HG03469 (cell line): ENCODE measurements at regions not wholly inside any gene's neighbourhood (a gene's known extent, or its start where the extent isn't known, plus 50 kb on each side); places are given as distances from the start of the nearest gene placed in this dataset.
"Not testable (repeated sequence)": the region's sequence is repeated elsewhere in the genome, so short reads cannot be mapped to it uniquely, and the experiment has no call there.

Experiments
- ATAC-seq: cut with Tn5 transposase; IDR thresholded peaks from one replicate; pipeline ENCODE4 v1.9.1; 2021; ENCODE audit warnings: mild to moderate bottlenecking, moderate library complexity, moderate number of reproducible peaks; ENCODE audit not compliant: unreplicated experiment

DNA sequence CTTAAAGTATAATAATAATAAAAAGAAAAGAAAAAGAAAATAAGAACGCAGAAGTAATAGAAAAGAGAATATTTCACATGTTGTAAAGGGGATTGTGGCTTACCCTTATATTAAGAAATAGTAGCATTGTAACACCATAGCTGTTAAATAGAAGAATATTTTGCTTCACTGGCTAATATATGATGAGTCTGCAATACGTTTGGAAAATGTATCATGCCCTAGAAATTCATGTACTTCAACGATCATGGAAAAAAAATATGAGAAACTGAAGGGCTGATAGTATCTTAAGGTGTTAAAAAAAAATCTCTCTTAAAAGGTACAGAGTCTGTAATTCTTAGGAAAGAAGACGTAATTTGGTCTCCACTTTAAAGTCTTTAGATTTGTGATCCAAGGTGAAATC lies 1390.5 kb upstream of the ADGRL2 start:
- no peak for ATAC-seq

DNA sequence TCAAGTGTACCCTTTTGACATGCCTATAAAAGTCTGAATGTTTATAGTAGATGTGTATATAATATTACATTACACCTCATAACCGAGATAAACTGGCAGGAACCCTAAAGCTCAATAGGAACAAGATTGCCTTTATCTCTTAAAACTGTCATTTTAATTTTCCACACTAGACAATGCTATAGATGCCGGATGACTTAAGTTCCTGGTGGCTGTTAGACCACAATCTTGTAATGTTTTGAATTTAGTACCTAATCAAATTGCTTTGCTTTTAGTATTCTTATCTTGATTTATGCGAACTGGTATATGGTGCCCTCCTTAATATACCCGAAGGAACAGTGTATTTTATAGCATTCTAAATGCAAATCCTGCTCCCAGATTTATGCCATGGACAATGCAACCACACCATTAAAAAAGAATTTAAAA lies 1397.0 kb upstream of the ADGRL4 start:
- no peak for ATAC-seq

DNA sequence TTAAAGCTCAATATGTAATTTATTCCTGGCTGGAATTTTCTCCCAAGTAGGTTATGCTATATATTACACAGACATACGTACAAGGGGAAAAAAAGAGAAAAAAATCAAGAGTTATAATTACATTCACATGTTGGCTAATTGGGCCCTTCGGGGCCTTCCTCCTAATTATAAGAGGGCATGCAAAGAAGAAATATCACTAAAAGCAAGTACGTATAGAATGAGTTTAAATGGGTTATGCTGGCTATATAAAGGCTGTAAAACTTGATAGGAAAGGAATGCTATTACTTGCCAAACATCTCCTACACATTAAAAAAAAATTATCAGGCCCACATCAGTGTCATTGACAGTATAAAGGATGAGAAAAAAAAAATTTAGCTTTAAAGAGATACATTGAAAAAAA lies 1396.1 kb upstream of the ADGRL4 start:
- ATAC-seq: no peak

DNA sequence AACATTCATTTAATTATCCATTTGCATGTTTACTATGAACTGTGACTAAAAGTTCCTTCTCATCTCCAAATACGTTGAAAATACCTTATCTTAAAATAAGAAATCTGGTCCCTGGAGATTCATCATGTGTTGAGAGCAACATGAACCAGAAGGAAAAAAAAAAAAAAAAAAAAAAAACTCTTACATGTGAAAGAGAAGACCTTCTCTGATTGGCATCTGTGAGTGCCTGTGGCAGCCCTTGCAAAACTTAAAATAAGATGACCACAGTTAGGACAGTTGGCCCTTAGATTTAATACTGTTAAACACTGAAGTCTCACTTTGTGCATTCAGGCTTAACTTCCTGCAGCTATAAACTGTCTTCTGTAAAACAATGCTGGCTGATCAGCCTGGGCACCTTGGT lies 1395.2 kb upstream of the ADGRL4 start:
- no peak for ATAC-seq

DNA sequence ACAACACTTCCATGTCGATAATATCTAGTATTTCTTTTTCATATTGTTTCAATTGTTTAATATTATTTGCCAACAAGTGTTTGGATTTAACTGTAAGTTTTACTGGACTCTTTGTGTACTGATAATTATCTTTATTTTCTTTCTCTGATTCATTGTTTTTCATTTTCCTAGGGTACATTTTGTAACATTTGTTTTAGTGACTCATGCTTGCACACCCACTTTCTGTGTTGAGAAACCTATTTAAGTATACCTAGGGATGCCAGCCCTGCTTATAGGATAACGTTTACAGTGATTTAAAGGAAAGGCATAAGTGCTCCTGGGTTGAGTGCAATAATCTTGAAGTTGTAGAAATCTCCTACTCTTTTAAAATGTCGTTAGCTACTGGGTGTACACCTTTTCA lies 1386.0 kb upstream of the ADGRL4 start:
- no peak for ATAC-seq

DNA sequence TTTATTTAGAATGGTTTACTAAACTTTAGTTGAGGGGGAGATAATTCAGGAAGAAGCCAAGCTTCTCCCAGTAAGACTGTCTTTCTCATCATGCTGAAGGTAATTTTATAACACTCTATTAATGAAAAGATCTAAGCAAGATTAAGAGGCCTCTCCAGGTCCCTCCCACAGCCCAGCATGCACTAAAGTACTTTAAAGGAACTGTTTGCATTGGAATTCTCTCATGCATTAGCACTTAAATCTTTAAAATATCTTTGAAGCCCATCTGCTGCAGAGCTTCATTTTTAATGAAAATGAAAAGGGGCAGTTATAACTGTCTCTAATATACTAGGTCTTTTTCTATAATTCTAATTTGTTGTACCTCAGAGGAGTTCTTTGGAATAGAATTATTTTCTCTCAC lies 1379.1 kb upstream of the ADGRL4 start:
- ATAC-seq: no peak

DNA sequence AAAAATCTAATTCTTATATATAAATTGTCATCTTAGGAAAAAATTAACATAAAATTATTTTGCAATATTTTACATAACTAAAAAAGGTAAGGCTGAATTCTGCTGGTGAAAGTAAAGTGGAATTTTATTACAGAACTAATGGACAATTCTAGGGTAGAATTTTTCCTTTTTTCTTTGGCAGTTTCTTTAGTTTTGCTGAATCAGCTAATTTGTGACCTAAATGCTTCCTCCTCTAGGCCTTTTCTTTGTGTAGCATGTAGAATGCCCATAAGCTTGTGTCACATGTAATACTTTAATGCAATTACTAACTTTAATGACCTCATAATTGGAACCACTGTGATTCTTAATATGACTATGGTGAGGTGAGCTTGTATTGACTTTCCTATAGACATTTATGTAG lies 1378.4 kb upstream of the ADGRL4 start:
- no peak for ATAC-seq

DNA sequence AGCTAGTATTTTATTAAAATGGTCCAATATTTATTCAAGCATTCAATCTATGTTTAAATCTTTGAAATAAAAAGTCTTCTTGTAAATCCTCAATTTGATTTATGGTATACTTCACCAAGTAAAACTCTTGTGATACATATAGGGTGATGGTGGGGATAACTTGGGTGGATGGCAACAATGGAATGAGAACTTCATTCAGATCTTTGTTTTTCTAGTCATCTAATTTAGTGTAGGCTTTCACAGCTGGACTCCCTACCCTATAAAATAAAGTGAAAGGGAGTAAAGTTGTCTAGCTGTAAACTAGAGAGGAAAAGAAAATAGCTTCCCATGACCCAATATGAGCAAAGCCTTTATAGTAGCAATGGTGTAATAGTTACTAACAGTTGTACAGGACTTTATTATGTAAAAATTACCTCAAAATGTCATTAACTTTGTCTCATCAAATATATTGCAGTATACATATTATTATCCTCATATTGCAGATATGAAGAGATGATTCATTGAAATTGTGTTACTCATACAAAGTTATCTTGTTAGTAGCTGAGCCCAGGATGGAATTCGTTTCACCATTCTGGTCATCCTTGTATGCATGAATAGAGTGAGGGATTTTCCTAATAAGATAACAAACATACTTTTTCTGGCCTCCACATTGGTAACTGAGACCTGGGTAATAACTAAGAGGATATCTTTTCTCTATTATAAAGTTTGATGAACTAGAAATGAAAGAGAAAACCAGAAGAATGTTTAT lies 1377.7 kb upstream of the ADGRL4 start:
- ATAC-seq: no peak

DNA sequence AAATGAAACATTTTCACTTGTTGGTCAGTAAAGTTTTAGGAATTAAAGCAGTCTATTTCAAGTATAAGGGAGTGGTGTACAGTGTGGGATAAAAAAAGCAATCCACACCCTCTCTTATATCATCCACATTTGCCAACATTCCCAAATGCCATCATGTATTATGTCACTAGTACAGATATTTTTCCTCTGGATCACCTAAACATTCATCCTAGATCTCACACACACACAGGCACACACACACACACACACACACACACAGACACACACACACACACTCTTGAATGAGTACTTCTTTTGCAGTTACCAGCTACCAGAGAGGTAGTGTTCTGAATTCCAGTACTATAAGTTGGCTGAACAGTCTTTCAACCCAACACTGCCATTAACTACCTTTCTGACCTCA lies 1369.1 kb upstream of the ADGRL4 start:
- no peak for ATAC-seq

DNA sequence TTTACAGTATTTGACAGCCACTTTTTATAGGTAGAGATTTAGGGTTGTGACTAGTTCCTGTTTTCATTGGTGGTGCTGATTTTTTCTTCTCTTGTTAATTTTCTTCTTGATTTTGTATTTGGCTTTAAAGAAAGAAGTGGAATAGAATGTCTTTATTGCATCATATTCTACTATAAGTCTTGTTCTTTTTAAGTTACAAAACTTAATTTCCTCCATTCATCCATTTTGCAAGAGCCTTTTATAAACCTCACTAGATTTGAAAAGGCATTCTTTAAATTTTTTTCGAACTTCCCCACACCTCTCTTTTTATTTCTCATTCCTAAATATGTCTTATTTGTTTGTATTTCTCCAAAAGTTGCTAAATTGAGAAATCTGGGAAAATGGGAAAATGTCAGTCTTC lies 1368.6 kb upstream of the ADGRL4 start:
- ATAC-seq: no peak

DNA sequence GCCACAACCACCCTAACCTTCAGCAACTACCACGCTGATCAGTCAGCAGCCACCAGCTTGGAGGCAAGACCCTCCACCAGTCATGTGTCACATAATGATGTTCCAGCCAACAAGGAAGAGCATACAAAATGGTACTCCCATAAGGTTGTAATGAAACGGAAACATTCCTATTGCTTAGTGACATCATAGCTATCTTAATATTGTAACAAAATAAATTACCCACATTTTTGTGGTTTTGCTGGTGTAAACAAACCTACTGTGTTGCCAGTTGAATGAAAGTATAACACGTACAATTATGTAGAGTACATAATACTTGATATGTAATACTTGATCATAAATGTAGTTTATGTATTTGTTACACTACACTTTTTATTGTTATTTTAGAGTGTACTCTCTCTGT lies 1363.2 kb upstream of the ADGRL4 start:
- ATAC-seq: no peak

DNA sequence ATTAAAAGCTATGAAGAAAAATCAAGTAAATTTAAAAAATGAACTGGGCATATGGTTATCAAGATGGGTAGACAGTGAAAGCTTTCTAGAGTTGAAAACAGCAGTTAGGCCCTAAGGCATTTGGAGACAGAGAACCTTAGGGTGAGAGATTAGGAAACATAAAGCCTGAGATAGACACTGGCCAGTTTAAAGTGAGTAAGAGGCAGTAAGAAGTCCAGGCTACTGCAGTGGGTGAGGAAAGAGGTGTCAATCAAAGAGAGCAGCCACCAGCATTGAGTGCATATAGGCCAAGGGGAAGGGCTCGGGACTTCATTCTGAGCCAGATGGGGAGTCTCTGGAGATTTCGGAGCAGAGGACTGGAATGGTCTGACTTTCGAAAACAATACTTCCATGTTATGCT lies 1360.5 kb upstream of the ADGRL4 start:
- ATAC-seq: no peak

DNA sequence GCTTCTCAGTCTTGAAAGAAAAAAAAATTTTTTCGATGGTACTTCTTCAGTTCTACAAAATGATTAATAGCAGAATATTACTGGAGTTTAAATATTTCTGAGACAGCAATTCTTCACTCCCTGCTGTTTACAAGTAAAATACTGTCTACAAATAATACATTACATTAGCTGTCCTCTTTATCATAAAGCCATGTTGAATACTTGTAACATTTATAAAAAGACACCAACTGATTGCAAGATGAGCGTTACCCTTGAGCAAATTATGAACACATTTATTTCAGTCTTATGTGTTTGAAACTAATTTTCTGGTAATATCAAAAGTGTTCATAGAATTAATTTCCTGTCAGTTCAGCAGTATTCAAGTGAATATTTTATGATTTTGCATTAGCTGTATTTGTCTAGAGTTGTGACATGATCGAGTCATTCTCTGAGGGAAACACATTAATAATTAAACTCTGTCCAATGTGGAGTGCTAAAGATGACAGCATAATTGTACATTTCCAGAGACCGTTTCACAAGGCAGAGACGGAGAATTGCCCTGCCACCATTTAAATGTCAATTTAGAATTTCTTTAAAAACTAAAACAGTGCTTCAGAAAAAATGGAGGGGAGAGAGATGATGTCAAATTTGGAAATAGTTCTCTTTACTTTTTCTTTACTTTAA lies 1359.0 kb upstream of the ADGRL4 start:
- no peak for ATAC-seq

DNA sequence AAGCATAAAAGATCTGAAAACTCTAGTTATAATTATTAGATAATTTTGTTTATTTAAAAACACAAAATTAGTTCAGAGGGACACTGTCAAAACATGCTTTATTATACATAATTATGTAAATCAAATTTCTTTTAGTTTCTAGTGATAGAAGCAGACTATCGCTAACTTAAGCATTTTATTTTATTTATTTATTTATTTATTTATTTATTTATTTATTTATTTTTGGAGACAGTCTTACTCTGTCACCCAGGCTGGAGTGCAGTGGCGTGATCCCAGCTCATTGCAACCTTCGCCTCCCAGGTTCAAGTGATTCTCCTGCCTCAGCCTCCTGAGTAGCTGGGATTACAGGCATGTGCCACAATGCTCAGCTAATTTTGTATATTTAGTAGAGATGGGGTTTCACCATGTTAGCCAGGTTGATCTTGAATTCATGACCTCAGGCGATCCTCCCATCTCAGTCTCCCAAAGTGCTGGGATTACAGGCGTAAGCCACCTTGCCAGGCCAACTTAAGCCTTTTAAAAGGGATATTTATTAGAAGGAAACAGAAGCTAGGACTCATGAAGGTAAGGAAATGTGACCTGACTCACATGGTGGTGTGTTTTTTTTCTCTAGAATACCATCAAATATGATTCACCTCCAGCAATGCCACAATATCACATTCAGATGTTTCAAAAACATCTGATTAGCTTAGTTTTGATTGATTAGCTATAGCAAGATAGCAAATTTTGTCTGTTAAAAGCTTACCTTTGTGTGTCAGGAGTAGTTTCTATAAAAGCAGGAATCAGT lies 1357.4 kb upstream of the ADGRL4 start:
- no peak for ATAC-seq

DNA sequence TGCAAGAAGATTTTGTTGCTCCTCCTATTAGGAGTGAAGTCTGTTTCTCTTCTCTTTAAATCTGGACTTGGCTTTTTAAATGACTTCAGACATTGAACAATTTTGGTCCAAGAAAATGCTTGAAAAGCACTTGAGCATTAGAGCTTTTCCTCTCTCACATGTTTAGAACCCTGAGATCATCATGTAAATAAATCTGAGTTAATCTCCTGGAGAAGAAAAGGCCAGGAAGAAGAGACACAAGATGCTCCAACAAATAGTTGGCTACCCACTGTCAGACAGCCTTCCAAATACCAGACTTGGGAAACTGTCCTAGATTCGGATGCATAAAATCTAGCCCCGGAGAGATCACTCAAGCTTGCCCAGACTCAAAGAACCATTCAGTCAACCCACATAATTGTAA lies 1353.1 kb upstream of the ADGRL4 start:
- no peak for ATAC-seq

DNA sequence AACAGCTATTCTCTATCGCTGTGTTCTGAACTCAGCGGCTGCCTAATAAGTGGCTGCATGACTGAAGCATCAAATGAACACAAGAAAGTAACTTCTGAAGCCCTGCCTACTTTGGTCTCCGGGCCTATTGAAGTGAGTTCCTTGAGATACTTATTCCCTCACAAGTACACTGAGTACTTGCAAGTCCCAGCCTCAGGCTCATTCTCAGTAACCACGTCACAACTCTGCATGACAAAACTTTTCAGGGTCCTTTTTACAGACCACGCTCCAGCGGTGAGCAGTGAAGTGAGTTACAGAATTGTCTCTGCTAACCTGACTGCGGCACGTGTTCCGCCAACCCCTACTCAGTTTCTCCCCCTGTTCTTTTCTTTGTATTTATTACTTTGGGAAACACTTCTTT lies 1342.7 kb upstream of the ADGRL4 start:
- no peak for ATAC-seq

DNA sequence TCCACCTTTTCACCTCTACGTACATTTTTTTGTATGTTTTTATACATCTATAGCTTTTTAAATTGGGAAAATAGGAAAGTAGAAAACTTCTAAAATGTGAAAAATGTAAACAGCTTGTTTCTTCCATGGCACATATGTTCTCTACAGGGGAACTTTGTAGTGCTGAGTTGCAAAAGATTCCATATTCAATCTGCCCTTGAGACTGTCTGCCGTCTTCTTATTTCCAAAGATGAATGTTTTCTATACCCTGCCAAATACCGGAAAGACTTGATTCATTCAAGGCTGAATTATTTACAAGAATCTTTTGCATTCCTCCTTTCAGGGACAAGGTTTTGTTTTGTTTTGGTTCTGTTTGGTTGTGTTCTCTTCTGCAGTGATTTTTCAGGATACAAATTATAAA lies 1334.5 kb upstream of the ADGRL4 start:
- ATAC-seq: no peak

DNA sequence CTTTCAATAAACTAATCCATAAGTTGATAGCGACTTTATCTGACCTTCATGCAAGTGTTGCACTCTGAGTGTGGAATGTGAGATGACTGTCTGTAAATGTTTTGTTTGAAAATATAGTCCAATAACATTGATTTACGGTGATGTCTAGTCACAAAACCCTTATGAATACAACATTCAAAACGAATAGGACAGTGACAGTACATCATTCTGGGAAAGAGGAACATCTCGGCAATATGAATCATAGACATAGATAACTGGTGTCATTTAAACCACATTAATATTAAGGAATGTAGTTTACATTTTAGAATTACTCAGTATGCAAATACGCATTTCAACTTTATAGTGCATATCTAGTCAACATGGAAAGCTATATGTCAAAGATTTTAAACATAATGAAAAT lies 1311.6 kb upstream of the ADGRL4 start:
- no peak for ATAC-seq

DNA sequence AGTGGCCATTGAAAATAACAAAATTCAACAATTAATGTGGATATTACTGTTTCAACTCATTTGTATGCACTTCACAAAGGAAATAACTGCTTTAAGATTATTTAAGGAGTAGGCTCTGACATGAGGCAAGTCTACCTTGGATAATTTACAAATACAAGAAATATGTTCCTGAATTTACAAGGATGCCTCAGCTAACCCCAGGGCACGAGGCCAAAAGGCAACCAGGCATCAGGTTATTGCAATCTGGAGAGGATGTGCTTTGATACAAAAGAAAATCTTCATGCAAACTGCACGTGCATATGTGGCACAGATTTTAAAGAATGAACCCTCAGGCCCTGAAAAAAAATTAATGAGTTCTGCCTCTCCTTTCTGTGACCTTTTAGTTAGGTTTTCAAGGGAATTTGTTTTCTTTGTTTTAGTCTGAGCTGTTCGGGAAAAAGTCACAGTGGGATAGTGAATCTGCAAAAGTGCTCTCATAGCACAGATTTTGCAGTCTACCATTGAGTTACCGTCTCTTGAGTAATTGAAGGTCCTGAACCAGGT lies 1304.2 kb upstream of the ADGRL4 start:
- ATAC-seq: no peak

DNA sequence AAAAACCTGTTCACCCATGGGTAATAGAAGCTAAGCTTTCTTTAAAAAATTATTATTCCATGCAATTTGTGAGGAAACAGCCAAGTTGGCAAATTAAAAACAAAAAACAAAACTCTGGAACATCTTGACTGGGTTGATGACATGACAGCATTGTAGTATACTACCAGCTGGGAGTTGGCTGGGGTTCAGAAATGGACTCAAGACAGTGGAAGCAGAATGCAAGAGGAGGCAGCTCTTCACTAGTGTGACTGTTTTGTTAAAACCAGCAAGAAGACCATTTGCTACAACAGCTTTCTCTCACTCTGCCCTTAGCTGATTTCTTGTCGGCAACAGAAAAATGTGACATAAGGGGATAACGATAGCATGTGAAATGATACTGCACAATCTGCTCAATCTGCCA lies 1298.9 kb upstream of the ADGRL4 start:
- ATAC-seq: no peak

DNA sequence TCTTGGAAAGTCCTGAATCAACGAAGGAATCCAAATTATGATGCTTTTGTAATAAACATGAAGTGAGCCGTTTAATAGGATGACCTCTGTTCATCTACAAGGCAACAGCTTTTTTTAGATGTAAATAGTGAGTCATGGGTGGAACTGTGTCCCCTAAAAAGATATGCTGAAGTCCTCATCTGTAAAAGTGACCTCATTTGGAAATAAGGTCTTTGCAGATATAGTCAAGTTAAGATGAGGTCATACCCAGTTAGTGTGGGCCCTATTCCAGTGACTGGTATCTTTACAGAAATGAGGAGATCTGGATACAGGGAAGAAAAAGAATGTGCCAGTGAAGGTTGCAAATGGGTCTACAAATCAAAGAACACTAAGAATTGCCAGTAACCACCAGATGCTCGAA lies 1287.3 kb upstream of the ADGRL4 start:
- ATAC-seq: no peak

DNA sequence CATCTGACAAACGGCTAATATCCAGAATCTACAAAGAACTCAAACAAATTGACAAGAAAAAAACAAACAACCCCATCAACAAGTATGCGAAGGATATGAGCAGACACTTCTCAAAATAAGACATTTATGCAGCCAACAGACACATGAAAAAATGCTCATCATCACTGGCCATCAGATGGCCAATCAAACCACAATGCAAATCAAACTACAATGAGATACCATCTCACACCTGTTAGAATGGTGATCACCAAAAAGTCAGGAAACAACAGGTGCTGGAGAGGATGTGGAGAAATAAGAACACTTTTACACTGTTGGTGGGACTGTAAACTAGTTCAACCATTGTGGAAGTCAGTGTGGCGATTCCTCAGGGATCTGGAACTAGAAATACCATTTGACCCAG lies 1282.2 kb upstream of the ADGRL4 start:
- not testable (repeated sequence) for ATAC-seq
